LHCN-M2 (cell line): ENCODE measurements at regions not wholly inside any gene's neighbourhood (a gene's known extent, or its start where the extent isn't known, plus 50 kb on each side); places are given as distances from the start of the nearest gene placed in this dataset.
A peak's percentile ranks its signal among the peaks of the same experiment; 100 is the strongest.

ENCODE experiments used
- DNase-seq: peaks from one replicate; pipeline ENCODE4 v3.0.0-alpha.2; 2012; ENCODE audit warnings: low read depth

GRCh38 chr2:194445226-194445625 lies 1211.8 kb upstream of the SLC39A10 start:
- no peak for DNase-seq

DNA sequence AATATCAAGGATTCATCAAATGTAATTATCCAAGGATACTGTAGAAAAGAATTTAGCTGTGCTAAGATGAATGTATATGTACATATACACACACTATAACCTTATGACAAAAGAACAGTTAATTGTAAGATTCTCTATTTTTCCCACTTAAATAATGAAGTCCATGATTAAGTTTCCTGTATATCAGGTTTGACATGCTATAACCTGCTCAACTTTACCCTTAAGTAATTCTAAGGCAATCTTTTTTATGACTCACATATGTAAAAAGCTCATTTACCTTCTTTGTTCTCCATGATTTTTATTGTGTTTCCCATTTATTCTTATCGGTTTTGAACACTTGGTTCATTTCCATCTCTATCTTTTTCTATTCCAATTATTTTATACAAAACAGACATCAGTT lies 1213.1 kb upstream of the SLC39A10 start:
- DNase-seq: no peak

DNA sequence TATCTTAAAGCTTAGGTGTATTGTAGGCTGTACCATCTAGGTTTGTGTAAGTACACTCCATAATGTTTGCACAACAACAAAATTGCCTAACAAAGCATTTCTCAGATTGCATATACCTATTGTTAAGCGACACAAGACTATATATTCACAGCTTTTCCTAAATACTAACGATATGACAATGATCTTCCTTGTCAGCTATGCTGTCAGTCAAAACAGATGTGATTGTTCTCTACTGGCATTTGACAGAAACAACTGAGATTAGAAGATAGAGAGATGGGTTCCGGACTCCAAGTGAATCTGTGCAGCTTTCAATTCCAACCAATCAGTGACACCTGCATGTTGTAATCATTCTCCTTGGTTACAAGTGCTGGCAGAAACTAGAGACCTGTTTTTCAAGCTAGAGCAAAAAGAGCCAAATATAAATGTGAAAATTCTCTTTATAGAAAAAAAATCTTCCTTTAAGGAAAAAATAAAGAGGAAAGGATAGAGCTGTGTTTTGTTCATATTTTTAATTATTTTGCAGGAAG lies 1232.3 kb upstream of the SLC39A10 start:
- no peak for DNase-seq

- no peak for DNase-seq
Observed at GRCh38 chr2:194411221-194411620, 1245.8 kb upstream of the SLC39A10 start.

DNA sequence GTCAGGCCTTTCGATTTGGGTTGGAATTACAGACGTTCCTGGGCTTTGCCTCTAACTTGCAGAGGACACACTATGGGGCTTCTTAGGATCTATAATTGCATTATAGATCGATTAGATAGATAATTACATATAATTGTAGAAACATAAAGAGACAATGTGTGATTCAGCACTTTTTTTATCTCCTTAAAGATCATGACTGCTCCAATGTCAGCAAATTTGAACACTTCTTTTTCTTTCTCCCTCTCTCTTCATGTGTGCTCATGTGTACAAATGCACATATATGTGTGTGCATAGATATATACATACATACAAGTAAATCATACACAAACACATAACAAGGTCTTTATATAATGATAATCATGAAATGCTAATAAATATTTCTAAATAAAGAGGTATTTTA lies 1261.2 kb upstream of the SLC39A10 start:
- no peak for DNase-seq

DNA sequence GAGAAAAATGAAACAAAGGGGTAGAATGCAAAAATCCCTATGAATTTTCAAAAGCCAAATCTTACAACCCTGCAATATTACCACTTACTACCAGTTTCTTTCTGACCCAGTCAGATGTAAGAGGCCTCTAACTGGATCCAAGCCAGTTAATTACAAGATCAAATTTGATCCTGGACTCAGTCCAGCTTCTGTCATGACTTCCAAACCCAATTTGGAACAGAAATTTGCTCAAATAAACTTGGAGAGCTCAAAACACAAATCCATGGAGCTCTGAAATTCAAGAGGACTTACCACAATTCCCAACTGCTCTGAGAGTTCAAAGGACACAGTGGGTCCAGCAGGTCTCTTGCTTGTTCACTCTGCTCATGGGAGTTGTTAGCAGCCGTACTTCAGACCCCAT lies 1271.7 kb upstream of the SLC39A10 start:
- DNase-seq: no peak

GRCh38 chr2:194383401-194383800 lies 1273.6 kb upstream of the SLC39A10 start:
- peak; percentile 46 for DNase-seq

GRCh38 chr2:194382221-194382620 lies 1274.8 kb upstream of the SLC39A10 start:
- no peak for DNase-seq

DNA sequence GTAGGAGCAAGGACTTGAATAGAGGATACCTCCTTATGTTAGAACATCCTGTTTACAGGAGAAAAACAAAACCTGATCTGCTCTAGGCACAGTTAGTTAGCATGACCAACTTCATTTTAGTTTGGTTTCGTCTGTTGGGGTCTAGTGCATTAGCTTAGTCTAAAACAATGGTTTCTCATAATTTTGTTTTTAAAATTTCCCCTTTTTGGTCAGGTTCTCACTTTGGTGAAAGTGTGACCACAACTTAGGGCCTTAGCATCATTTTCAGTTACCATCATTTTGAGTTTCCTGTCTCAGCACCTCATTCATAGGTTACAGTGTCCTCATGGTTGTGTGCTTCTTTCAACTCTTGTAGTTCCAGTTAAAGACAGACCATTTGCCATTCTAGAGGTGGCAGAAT lies 1277.0 kb upstream of the SLC39A10 start:
- DNase-seq: no peak

- DNase-seq: peak; percentile 18
Observed at GRCh38 chr2:194367390-194367789, 1289.6 kb upstream of the SLC39A10 start.

DNA sequence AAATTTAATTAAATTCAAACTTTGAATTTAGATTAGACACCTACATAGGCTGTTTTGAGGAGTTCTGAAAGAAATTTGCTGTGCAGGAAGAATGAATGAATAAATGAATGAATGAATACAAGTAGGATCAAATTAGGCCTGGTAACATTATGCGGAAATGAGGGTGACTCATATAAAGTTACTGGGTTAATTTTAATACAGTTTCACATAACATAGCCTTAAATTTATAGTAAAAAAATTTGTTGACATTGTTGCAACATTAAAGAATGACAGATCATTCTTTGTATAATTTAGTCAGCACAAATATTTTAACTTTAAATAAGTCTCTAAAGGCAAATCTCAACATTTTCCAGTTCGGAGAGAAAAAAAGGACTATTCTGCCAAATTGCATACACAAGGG lies 1293.1 kb upstream of the SLC39A10 start:
- no peak for DNase-seq

DNA sequence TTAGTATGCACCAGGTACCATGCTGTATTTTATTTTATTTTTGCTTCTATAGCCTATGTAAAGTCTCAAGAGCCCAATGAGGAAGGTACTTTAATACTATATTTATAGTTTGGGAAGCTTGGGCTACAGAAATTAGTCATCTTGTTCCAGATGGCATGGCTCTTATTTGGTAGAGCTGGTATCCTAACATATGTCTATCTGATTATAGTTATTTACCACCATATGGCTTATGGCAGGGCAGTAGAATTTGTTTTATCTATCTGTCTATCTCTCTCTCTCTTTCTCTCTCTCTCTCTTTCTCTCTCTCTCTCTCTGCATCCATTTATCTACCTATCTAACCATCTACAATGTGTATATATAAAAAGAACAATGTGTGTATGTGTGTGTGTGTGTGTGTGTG lies 1293.7 kb upstream of the SLC39A10 start:
- DNase-seq: no peak

DNA sequence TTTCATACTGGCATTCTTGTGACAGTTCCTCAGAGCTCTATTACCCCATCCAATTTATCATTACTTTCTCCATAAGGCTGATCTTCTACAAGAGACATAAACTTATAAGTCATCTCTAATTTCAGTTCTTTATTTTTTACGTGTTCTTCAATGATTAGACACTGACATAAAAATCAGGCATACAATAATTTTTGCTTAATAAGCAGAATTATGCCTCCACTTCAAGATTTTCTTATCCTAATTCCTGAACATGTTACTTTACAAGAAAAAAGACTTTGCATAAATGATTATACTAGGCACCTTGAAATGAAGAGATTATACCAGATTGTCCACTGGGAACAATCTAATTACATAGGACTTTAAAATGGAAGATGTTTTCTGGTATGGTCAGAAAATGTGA lies 1304.5 kb upstream of the SLC39A10 start:
- no peak for DNase-seq

GRCh38 chr2:194346193-194346592 lies 1310.8 kb upstream of the SLC39A10 start:
- no peak for DNase-seq

GRCh38 chr2:194345347-194345746 lies 1311.7 kb upstream of the SLC39A10 start:
- DNase-seq: no peak

DNA sequence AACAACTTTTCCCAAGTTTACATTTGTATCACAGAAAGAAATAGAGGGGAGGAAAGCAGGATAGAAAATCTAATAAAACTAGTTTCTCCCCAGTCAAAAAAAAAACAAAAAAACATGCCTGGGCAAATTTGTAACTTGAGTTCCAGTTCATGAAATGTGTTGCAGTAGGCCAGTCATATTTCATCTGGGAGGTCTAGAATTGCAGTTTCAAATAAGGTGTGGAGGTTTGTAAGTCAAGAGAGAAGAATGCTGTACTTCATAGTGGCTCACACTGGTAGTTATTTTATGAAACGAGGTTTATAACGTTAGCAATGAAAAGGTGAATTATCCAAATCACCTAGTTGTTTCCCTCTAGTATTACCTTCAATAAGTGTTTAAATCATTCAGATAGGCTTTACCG lies 1313.9 kb upstream of the SLC39A10 start:
- peak; percentile 34 for DNase-seq

GRCh38 chr2:194332799-194333490 lies 1324.1 kb upstream of the SLC39A10 start:
- no peak for DNase-seq

- no peak for DNase-seq
Observed at GRCh38 chr2:194328456-194328855, 1328.6 kb upstream of the SLC39A10 start.

DNA sequence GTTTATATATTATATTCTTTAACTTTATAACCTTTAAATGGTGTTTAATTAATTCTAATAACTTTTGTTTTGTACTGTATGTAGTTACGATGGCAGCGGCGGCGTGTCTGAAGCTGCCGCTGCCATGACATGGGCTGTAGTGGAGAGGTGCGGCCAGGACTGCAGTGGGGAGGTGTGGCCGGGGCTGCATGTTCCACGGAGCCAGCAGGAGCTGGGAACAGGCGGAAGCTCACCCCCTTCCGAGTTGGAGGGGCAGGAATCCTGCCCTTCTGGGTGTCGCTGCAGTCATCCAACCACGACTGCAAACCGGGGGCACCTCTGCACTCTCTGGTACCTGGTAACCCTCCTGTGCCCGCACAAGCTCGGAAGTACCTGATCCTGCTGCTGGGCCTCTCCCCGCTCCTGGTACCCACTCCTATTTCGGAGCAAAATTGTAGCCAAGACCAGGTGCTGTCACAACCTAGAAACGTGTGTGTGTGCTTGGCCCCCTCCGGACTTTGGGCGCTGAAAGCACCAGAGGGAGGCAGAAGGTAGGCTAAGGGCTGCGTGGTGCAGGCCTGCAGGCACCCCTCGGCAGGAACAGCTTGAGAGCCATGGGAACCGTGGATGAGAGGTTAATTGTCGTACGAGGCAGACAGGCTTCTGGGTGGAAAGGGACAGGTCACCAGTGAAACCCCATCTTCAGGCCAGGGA lies 1329.7 kb upstream of the SLC39A10 start:
- DNase-seq: no peak

DNA sequence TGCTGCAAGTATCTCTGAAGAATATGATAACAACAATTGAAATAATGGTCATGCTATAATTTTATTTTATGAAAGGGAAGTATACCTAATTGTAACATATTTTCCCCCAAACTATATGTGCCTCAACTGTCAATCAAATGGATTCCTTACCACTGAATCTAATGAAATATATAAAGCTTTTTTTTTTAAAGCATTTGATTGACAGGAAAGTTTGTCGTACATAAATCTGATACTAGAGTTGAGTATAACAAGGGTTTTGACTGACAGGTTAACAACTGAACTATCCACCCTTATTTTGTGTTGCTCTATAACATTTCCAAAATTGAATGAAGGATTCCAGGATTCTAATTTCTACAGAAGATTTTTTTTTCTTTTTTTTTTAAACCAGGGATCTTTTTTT lies 1333.3 kb upstream of the SLC39A10 start:
- DNase-seq: no peak

GRCh38 chr2:194320520-194320919 lies 1336.5 kb upstream of the SLC39A10 start:
- no peak for DNase-seq

GRCh38 chr2:194319222-194319992 lies 1337.6 kb upstream of the SLC39A10 start:
- no peak for DNase-seq
